ENCODE measurements at regions not wholly inside any gene's neighbourhood (a gene's known extent, or its start where the extent isn't known, plus 50 kb on each side); places are given as distances from the start of the nearest gene placed in this dataset.
A peak's percentile ranks its signal among the peaks of the same experiment; 100 is the strongest.

- DNase-seq, result no peak
- no peak overlapping the region for H3K27ac ChIP-seq
- H3K9me3 ChIP-seq, result no peaks in the 10 kb centered on the region
- no peak overlapping the region for H3K4me3 ChIP-seq
- H3K27me3 ChIP-seq (replicated peaks in 1 of 7), result no peaks in the 10 kb centered on the region
- H3K4me1 ChIP-seq, result no peaks in the 10 kb centered on the region
- intact Hi-C loops (cut with DNase I; ENCODE audit: low total_unique reads), result no loop called here
- no peaks in the 10 kb centered on the region for H3K36me3 ChIP-seq
- TF ChIP-seq POLR2A (IDR thresholded peaks at IDR 0.05) (no peak), POLR2AphosphoS5 (IDR thresholded peaks at IDR 0.05) (no peak)
- TF ChIP-seq, protein P1, sequence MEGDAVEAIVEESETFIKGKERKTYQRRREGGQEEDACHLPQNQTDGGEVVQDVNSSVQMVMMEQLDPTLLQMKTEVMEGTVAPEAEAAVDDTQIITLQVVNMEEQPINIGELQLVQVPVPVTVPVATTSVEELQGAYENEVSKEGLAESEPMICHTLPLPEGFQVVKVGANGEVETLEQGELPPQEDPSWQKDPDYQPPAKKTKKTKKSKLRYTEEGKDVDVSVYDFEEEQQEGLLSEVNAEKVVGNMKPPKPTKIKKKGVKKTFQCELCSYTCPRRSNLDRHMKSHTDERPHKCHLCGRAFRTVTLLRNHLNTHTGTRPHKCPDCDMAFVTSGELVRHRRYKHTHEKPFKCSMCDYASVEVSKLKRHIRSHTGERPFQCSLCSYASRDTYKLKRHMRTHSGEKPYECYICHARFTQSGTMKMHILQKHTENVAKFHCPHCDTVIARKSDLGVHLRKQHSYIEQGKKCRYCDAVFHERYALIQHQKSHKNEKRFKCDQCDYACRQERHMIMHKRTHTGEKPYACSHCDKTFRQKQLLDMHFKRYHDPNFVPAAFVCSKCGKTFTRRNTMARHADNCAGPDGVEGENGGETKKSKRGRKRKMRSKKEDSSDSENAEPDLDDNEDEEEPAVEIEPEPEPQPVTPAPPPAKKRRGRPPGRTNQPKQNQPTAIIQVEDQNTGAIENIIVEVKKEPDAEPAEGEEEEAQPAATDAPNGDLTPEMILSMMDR (IDR thresholded peaks at IDR 0.05 in 8 of 11, conservative IDR thresholded peaks at IDR 0.05 in 3 of 11), result no peak
These were observed 211.1 kb downstream of the DUSP10 start for GRCh38 chr1:221530791-221531190.

- WGBS, 5 donors, result 90 to 95% (median 91%) methylated on average over 5 of the region's 5 CpGs
- Histone ChIP-seq H3K27ac (no peak overlapping the region), H3K4me1 (no peaks in the 10 kb centered on the region), H3K9me3 (no peaks in the 10 kb centered on the region), H3K36me3 (no peaks in the 10 kb centered on the region), H3K4me3 (no peak overlapping the region), H3K27me3 (replicated peaks in 1 of 7) (peaks cover 0 to 3% (median 0%) of the 10 kb centered on the region in 7 donors)
- DNase-seq, result no peak
- TF ChIP-seq, protein P1 (IDR thresholded peaks at IDR 0.05 in 8 of 11, conservative IDR thresholded peaks at IDR 0.05 in 3 of 11), result no peak
- TF ChIP-seq POLR2A (IDR thresholded peaks at IDR 0.05) (no peak), POLR2AphosphoS5 (IDR thresholded peaks at IDR 0.05) (no peak)
- intact Hi-C loops (cut with DNase I; ENCODE audit: low total_unique reads), result no loop called here
These were observed 209.7 kb downstream of the DUSP10 start for GRCh38 chr1:221532071-221532773.

GRCh38 chr1:221541296-221541695, 200.6 kb downstream of the DUSP10 start:
- intact Hi-C loops (cut with DNase I; ENCODE audit: low total_unique reads), result no loop called here

DNA sequence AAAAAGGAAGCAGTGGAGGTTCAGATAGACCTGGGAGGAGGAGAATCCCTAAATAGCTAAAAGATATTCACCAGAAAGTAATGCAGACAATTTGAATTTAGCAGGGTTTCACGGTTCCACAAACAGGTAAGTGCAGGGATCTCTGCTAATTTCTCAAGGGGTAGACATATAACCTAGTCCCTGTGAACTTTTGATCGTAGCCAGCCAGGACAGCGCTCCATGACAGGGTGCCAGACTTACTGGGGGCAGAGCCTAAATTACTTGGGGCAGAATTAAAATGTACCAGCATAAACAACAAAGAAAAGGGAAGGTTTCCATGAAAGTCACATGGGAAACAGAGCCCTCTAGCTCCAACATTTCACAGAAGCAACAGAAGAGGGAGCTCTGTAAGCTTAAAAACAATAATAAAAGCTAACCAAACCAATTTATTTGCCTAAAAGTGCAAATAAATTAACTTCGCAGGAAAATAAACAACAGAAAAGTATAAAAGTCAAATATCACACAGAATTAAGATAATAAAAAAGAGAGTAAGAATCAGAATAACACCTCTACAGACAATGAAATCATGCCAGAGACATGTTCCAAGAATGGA, 198.3 kb downstream of the DUSP10 start:
- Histone ChIP-seq H3K27me3 (replicated peaks in 1 of 7) (peaks cover 0 to under 1% (median 0%) of the 10 kb centered on the region in 7 donors), H3K9me3 (no peaks in the 10 kb centered on the region)
- WGBS, 5 donors, result 66 to 85% (median 70%) methylated on average over 4 of the region's 4 CpGs

More at GRCh38 chr1:221541296-221541695, 200.6 kb downstream of the DUSP10 start:
- Histone ChIP-seq H3K4me1 (no peaks in the 10 kb centered on the region), H3K9me3 (no peaks in the 10 kb centered on the region), H3K36me3 (no peaks in the 10 kb centered on the region), H3K27me3 (replicated peaks in 1 of 7) (peaks cover 0 to 12% (median 0%) of the 10 kb centered on the region in 7 donors), H3K27ac (no peak overlapping the region), H3K4me3 (no peak overlapping the region)
- no peak for DNase-seq
- 80 to 88% (median 85%) methylated on average over 5 of the region's 5 CpGs for whole genome bisulfite sequencing, 5 donors
- no peak for TF ChIP-seq POLR2A (IDR thresholded peaks at IDR 0.05)

More for the DNA sequence above, 198.3 kb downstream of the DUSP10 start:
- H3K27ac ChIP-seq, result no peak overlapping the region
- H3K4me1 ChIP-seq, result no peaks in the 10 kb centered on the region
- no peak for TF ChIP-seq POLR2A (IDR thresholded peaks at IDR 0.05)
- TF ChIP-seq, protein P1 (IDR thresholded peaks at IDR 0.05 in 8 of 11, conservative IDR thresholded peaks at IDR 0.05 in 3 of 11), result peak in 5 of 11 experiments; percentile 27 to 46 (median 37)
- no peak for TF ChIP-seq POLR2AphosphoS5 (IDR thresholded peaks at IDR 0.05)
- intact Hi-C loops (cut with DNase I; ENCODE audit: low total_unique reads), result no loop called here
- H3K36me3 ChIP-seq, result no peaks in the 10 kb centered on the region
- H3K4me3 ChIP-seq, result no peak overlapping the region
- DNase-seq, result no peak

Data from spleen (tissue), 11 donors.